ENCODE measurements at regions not wholly inside any gene's neighbourhood (a gene's known extent, or its start where the extent isn't known, plus 50 kb on each side); places are given as distances from the start of the nearest gene placed in this dataset.

GRCh38 chr21:22044431-22044830, 1046.2 kb downstream of the NCAM2 start:
- TF ChIP-seq CTCF (IDR thresholded peaks at IDR 0.05) (no peak), EZH2phosphoT487 (IDR thresholded peaks at IDR 0.05) (no peak)

Measured in neural progenitor cell (in vitro differentiated cells).